ENCODE measurements at regions not wholly inside any gene's neighbourhood (a gene's known extent, or its start where the extent isn't known, plus 50 kb on each side); places are given as distances from the start of the nearest gene placed in this dataset.

DNA sequence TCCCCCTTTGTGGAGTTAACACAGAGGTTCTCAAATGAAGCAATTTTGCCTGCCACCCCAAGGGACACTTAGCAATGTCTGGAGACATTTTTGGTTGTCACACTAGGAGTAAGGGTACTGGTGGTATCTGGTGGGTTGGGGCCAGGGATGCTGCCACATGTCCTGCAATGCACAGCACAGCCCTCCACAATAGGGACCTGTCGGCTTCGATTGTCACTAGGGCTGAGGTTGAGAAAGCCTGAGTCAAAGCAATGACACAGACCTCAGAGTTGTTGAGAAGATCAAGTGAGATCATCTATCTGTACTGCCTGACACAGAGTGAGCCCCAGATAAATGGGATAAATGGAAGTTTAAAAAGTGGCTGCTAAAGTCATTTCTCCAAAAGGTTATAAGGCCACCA is 249.2 kb upstream of the KLF4 start:
- no peak for TF ChIP-seq ZNF274 (IDR thresholded peaks at IDR 0.05; ENCODE audit: low read depth, low read length)
- TF ChIP-seq YY1 (IDR thresholded peaks at IDR 0.05; ENCODE audit: insufficient read depth, insufficient read length): no peak
- TF ChIP-seq SUZ12 (IDR thresholded peaks at IDR 0.05; ENCODE audit: extremely low read depth, insufficient read depth, insufficient read length): no peak

All from NT2/D1 (cell line).